ENCODE measurements at regions not wholly inside any gene's neighbourhood (a gene's known extent, or its start where the extent isn't known, plus 50 kb on each side); places are given as distances from the start of the nearest gene placed in this dataset.

GRCh38 chr2:34353509-34354113 is 754.5 kb upstream of the FAM98A start:
- no peak overlapping the region for H3K9ac ChIP-seq (ENCODE audit: low read depth in 1 of 2, low read length in 2 of 2)
- H3K27ac ChIP-seq (ENCODE audit: low read depth in 1 of 2, low read length in 2 of 2): no peak overlapping the region
- DNase-seq (ENCODE audit: low spot score): no peak
- no peaks in the 10 kb centered on the region for H3K27me3 ChIP-seq (ENCODE audit: control insufficient read depth in 4 of 4, insufficient read depth in 4 of 4, low read length in 3 of 4)
- H3K36me3 ChIP-seq (ENCODE audit: control insufficient read depth in 4 of 4, insufficient read depth in 3 of 4, low read depth in 1 of 4, low read length in 3 of 4): no peaks in the 10 kb centered on the region
- H3K9me3 ChIP-seq (ENCODE audit: control insufficient read depth in 4 of 4, low read length in 3 of 4): no peaks in the 10 kb centered on the region
- TF ChIP-seq FOXA1 (IDR thresholded peaks at IDR 0.05) (peak; percentile 10), GABPA (IDR thresholded peaks at IDR 0.05 in 1 of 2, conservative IDR thresholded peaks at IDR 0.05 in 1 of 2) (no peak), RAD21 (IDR thresholded peaks at IDR 0.05) (peak in 1 of 2 donors; percentile 15), HNF4G (IDR thresholded peaks at IDR 0.05) (no peak), NR2F2 (IDR thresholded peaks at IDR 0.05) (no peak), YY1 (IDR thresholded peaks at IDR 0.05) (no peak), JUND (IDR thresholded peaks at IDR 0.05) (no peak), SP1 (IDR thresholded peaks at IDR 0.05) (no peak), FOXA2 (IDR thresholded peaks at IDR 0.05) (peak; percentile 59), HNF4A (conservative IDR thresholded peaks at IDR 0.05) (no peak), ATF3 (IDR thresholded peaks at IDR 0.05) (no peak), MAX (IDR thresholded peaks at IDR 0.05) (no peak), CTCF (IDR thresholded peaks at IDR 0.05; ENCODE audit: low read depth, low read length, missing input control) (no peak), RXRA (IDR thresholded peaks at IDR 0.05) (no peak), TAF1 (conservative IDR thresholded peaks at IDR 0.05) (no peak), EGR1 (IDR thresholded peaks at IDR 0.05; ENCODE audit: low read depth in 2 of 2) (no peak)
- TF ChIP-seq, protein P1, sequence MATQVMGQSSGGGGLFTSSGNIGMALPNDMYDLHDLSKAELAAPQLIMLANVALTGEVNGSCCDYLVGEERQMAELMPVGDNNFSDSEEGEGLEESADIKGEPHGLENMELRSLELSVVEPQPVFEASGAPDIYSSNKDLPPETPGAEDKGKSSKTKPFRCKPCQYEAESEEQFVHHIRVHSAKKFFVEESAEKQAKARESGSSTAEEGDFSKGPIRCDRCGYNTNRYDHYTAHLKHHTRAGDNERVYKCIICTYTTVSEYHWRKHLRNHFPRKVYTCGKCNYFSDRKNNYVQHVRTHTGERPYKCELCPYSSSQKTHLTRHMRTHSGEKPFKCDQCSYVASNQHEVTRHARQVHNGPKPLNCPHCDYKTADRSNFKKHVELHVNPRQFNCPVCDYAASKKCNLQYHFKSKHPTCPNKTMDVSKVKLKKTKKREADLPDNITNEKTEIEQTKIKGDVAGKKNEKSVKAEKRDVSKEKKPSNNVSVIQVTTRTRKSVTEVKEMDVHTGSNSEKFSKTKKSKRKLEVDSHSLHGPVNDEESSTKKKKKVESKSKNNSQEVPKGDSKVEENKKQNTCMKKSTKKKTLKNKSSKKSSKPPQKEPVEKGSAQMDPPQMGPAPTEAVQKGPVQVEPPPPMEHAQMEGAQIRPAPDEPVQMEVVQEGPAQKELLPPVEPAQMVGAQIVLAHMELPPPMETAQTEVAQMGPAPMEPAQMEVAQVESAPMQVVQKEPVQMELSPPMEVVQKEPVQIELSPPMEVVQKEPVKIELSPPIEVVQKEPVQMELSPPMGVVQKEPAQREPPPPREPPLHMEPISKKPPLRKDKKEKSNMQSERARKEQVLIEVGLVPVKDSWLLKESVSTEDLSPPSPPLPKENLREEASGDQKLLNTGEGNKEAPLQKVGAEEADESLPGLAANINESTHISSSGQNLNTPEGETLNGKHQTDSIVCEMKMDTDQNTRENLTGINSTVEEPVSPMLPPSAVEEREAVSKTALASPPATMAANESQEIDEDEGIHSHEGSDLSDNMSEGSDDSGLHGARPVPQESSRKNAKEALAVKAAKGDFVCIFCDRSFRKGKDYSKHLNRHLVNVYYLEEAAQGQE (IDR thresholded peaks at IDR 0.05): no peak
- TF ChIP-seq, protein P2, sequence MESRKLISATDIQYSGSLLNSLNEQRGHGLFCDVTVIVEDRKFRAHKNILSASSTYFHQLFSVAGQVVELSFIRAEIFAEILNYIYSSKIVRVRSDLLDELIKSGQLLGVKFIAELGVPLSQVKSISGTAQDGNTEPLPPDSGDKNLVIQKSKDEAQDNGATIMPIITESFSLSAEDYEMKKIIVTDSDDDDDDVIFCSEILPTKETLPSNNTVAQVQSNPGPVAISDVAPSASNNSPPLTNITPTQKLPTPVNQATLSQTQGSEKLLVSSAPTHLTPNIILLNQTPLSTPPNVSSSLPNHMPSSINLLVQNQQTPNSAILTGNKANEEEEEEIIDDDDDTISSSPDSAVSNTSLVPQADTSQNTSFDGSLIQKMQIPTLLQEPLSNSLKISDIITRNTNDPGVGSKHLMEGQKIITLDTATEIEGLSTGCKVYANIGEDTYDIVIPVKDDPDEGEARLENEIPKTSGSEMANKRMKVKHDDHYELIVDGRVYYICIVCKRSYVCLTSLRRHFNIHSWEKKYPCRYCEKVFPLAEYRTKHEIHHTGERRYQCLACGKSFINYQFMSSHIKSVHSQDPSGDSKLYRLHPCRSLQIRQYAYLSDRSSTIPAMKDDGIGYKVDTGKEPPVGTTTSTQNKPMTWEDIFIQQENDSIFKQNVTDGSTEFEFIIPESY (IDR thresholded peaks at IDR 0.05): no peak
- H3K4me1 ChIP-seq (ENCODE audit: control insufficient read depth in 4 of 4, insufficient read depth in 4 of 4, low read length in 3 of 4): peaks cover 0 to 4% (median 0%) of the 10 kb centered on the region in 4 donors
- H3K4me3 ChIP-seq (ENCODE audit: low read depth in 1 of 3, low read length in 3 of 3): no peak overlapping the region
- 8% methylated on average over 2 of the region's 2 CpGs for WGBS
